SK-N-SH (cell line): ENCODE measurements at regions not wholly inside any gene's neighbourhood (a gene's known extent, or its start where the extent isn't known, plus 50 kb on each side); places are given as distances from the start of the nearest gene placed in this dataset.

ENCODE experiments used
- CTCF ChIA-PET: fragments of 300-600, 350-600 bp; formaldehyde crosslinking; extraction: SDS; loops from one replicate; lab custom pipeline; 2021; lab: Yijun Ruan, JAX
- POLR2A ChIA-PET: fragments of 350-600 bp; sonication (Branson Sonifier 250); formaldehyde crosslinking; extraction: SDS; loops from one replicate; lab custom pipeline; 2020; ENCODE audit warnings: antibody characterized with exemption, inconsistent platforms; lab: Yijun Ruan, JAX
- DNase-seq: peaks from one replicate; pipeline ENCODE4 v3.0.0; 2012
- H2AFZ ChIP-seq: fragments of 200-600 bp; sonication (generic); 2 replicates; pipeline ENCODE4 v1.8.1; 2016; ENCODE audit warnings: antibody characterized with exemption, mild to moderate bottlenecking, low read depth
- H3F3A ChIP-seq: fragments of 200-600 bp; sonication (generic); replicated peaks from 2 replicates; pipeline ENCODE3; 2016; ENCODE audit warnings: antibody characterized with exemption, mild to moderate bottlenecking; ENCODE audit not compliant: insufficient read depth
- H3K27ac ChIP-seq, 2 experiments: fragments of 200-500 bp in 1 of 2; fragments of 200-600 bp in 1 of 2; sonication (Bioruptor generic) in 1 of 2; sonication (generic), shearing (Covaris generic) in 1 of 2; 2 replicates each; pipeline versions ENCODE4 v1.5.1 to v1.6.1; 2014 to 2016; ENCODE audit warnings: low read depth in 2 of 2, inconsistent platforms in 1 of 2, low read length in 1 of 2, mild to moderate bottlenecking in 1 of 2, mixed read lengths in 1 of 2
- H3K27me3 ChIP-seq: fragments of 200-600 bp; sonication (generic), shearing (Covaris generic); 2 replicates; pipeline ENCODE4 v1.6.1; 2016; ENCODE audit warnings: mixed run types; ENCODE audit not compliant: insufficient read depth
- H3K36me3 ChIP-seq, 2 experiments: fragments of 200-500 bp in 1 of 2; fragments of 200-600 bp in 1 of 2; sonication (Bioruptor generic) in 1 of 2; sonication (generic) in 1 of 2; replicated peaks in 1 of 2; 2 replicates each; pipeline versions ENCODE3 to v1.5.1; 2014 to 2016; ENCODE audit warnings: low read length in 1 of 2, mild to moderate bottlenecking in 1 of 2; ENCODE audit not compliant: insufficient read depth in 2 of 2, control insufficient read depth in 1 of 2
- H3K4me1 ChIP-seq, 2 experiments: fragments of 200-500 bp in 1 of 2; fragments of 200-600 bp in 1 of 2; sonication (Bioruptor generic) in 1 of 2; sonication (generic), shearing (Covaris generic) in 1 of 2; 2 replicates each; pipeline versions ENCODE4 v1.5.1 to v1.6.1; 2014 to 2016; ENCODE audit warnings: low read depth in 1 of 2, low read length in 1 of 2, mixed run types in 1 of 2; ENCODE audit not compliant: insufficient read depth in 2 of 2, control insufficient read depth in 1 of 2
- H3K4me2 ChIP-seq: fragments of 200-600 bp; sonication (generic), shearing (Covaris generic); 2 replicates; pipeline ENCODE4 v1.6.1; 2017; ENCODE audit warnings: mixed run types
- H3K4me3 ChIP-seq, 2 experiments: fragments of 200-500 bp in 1 of 2; fragments of 200-600 bp in 1 of 2; sonication (Bioruptor generic) in 1 of 2; sonication (generic), shearing (Covaris generic) in 1 of 2; 2 replicates each; pipeline versions ENCODE4 v1.5.1 to v1.8.1; 2014 to 2016; ENCODE audit warnings: low read depth in 2 of 2, inconsistent platforms in 1 of 2, low read length in 1 of 2, mild to moderate bottlenecking in 1 of 2, mixed read lengths in 1 of 2, moderate library complexity in 1 of 2
- H3K79me2 ChIP-seq: fragments of 200-600 bp; sonication (generic); 2 replicates; pipeline ENCODE4 v1.8.1; 2017; ENCODE audit warnings: mild to moderate bottlenecking; ENCODE audit not compliant: insufficient read depth
- H3K9ac ChIP-seq: fragments of 200-600 bp; sonication (generic); 2 replicates; pipeline ENCODE4 v1.6.1; 2017; ENCODE audit warnings: mixed run types
- H3K9me2 ChIP-seq: fragments of 200-600 bp; sonication (generic); 2 replicates; pipeline ENCODE4 v1.6.1; 2017; ENCODE audit warnings: mixed run types
- H3K9me3 ChIP-seq: fragments of 200-600 bp; sonication (generic); 2 replicates; pipeline ENCODE4 v1.6.1; 2017; ENCODE audit warnings: mixed run types, mild to moderate bottlenecking, moderate library complexity
- H4K20me1 ChIP-seq: fragments of 200-600 bp; sonication (generic); 2 replicates; pipeline ENCODE4 v1.6.1; 2017; ENCODE audit warnings: mild to moderate bottlenecking, mixed run types; ENCODE audit not compliant: insufficient read depth
- EP300 ChIP-seq, 2 experiments: IDR thresholded peaks; 2 replicates each; pipeline versions ENCODE4 v1.4.0 to v1.6.1; 2012; ENCODE audit warnings: borderline replicate concordance in 1 of 2, low read depth in 1 of 2, low read length in 1 of 2
- GABPA ChIP-seq: IDR thresholded peaks from 2 replicates; pipeline ENCODE4 v1.4.0; 2012; ENCODE audit warnings: low read depth, mild to moderate bottlenecking
- JUND ChIP-seq: IDR thresholded peaks from 2 replicates; pipeline ENCODE4 v1.4.0; 2012
- MEF2A ChIP-seq: IDR thresholded peaks from 2 replicates; pipeline ENCODE4 v1.4.0; 2012; ENCODE audit warnings: low read depth, borderline replicate concordance
- MXI1 ChIP-seq: IDR thresholded peaks from 2 replicates; pipeline ENCODE4 v1.6.1; 2012; ENCODE audit warnings: mild to moderate bottlenecking, low read depth, low read length, improper control_type of control experiment
- NRF1 ChIP-seq: IDR thresholded peaks from 2 replicates; pipeline ENCODE4 v1.6.1; 2012; ENCODE audit warnings: low read depth, mild to moderate bottlenecking, low read length
- POLR2AphosphoS5 ChIP-seq: IDR thresholded peaks from 2 replicates; pipeline ENCODE4 v1.6.1; 2012; ENCODE audit warnings: low read depth, low read length
- REST ChIP-seq: IDR thresholded peaks from 2 replicates; pipeline ENCODE4 v1.6.1; 2012; ENCODE audit warnings: mild to moderate bottlenecking, low read depth, low read length, moderate library complexity
- RFX5 ChIP-seq: IDR thresholded peaks from 2 replicates; pipeline ENCODE4 v1.6.1; 2012; ENCODE audit warnings: mild to moderate bottlenecking, improper control_type of control experiment, low read length
- SMC3 ChIP-seq: IDR thresholded peaks from 2 replicates; pipeline ENCODE4 v1.6.1; 2012; ENCODE audit warnings: low read depth, low read length, improper control_type of control experiment
- TEAD4 ChIP-seq: IDR thresholded peaks from 2 replicates; pipeline ENCODE4 v1.4.0; 2012; ENCODE audit warnings: mild to moderate bottlenecking, borderline replicate concordance; ENCODE audit not compliant: insufficient read depth
- YY1 ChIP-seq: IDR thresholded peaks from 2 replicates; pipeline ENCODE4 v1.4.0; 2012; ENCODE audit warnings: low read depth, mild to moderate bottlenecking
- WGBS: methylation state at CpG from one replicate; pipeline ENCODE4 v1.1.6; 2017; ENCODE audit warnings: low lambda C conversion rate; 5-methylcytosine and 5-hydroxymethylcytosine counted together
- TF ChIP-seq, protein P1 (sequence below): fragments of 150-350 bp; IDR thresholded peaks from 2 replicates; pipeline ENCODE4 v1.6.1; 2016; ENCODE audit warnings: mild to moderate bottlenecking, low read depth, low read length
- TF ChIP-seq, protein P2 (sequence below): IDR thresholded peaks from 2 replicates; pipeline ENCODE4 v1.4.0; 2012; ENCODE audit warnings: low read depth, borderline replicate concordance

DNA sequence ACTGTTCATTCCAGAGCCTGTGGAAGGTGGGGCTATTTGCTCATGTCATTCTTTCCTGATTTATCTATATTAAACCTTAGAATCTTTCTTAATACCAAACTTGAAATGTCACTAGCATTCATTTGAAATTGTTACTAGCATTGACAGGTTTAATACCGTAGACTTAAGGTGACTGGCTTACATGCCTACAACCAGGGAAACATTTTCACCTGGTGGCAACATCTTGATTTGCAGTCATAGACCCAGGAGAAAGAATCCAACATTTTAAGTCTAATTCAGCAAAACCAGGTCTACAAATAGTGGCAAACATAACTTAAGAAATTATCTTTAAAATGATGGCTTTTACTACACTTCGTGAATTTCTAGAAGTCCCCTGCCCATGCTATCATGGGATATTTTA lies 353.7 kb downstream of the HTR7 start:
- Histone ChIP-seq H3K4me1 (no peaks in the 10 kb centered on the region), H3K4me2 (no peak overlapping the region), H2AFZ (no peak overlapping the region), H3K79me2 (no peaks in the 10 kb centered on the region), H3K9me2 (no peaks in the 10 kb centered on the region), H3K9me3 (no peaks in the 10 kb centered on the region), H3K36me3 (no peaks in the 10 kb centered on the region), H3K27me3 (no peaks in the 10 kb centered on the region; the same call in 1 of the 2 replicates), H3K4me3 (no peak overlapping the region), H3K27ac (no peak overlapping the region), H3K9ac (no peak overlapping the region), H4K20me1 (no peaks in the 10 kb centered on the region), H3F3A (no peaks in the 10 kb centered on the region)
- POLR2A ChIA-PET, result no interaction called here
- TF ChIP-seq JUND (no peak), EP300 (IDR thresholded peaks at IDR 0.05; ENCODE audit: borderline replicate concordance in 1 of 2, low read depth in 1 of 2, low read length in 1 of 2) (no peak), GABPA (no peak), SMC3 (no peak), TEAD4 (no peak), NRF1 (no peak), REST (no peak), RFX5 (no peak), MEF2A (no peak)
- TF ChIP-seq, protein P1, sequence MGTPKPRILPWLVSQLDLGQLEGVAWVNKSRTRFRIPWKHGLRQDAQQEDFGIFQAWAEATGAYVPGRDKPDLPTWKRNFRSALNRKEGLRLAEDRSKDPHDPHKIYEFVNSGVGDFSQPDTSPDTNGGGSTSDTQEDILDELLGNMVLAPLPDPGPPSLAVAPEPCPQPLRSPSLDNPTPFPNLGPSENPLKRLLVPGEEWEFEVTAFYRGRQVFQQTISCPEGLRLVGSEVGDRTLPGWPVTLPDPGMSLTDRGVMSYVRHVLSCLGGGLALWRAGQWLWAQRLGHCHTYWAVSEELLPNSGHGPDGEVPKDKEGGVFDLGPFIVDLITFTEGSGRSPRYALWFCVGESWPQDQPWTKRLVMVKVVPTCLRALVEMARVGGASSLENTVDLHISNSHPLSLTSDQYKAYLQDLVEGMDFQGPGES, result no peak
- CTCF ChIA-PET, result no interaction called here
- DNase-seq, result no peak
- WGBS, result 4% methylated on average over 2 of the region's 2 CpGs

GRCh38 chr10:90526721-90527120 lies 331.1 kb downstream of the HTR7 start:
- Histone ChIP-seq H3K9ac (no peak overlapping the region), H3K4me1 (no peaks in the 10 kb centered on the region), H2AFZ (no peak overlapping the region), H3K79me2 (no peaks in the 10 kb centered on the region), H3K27me3 (no peaks in the 10 kb centered on the region), H3K9me2 (no peaks in the 10 kb centered on the region), H3K9me3 (no peaks in the 10 kb centered on the region)
- no peak for DNase-seq
- WGBS, result 7% methylated on average over 1 of the region's 1 CpG
- TF ChIP-seq TEAD4 (no peak), SMC3 (no peak), POLR2AphosphoS5 (no peak), MXI1 (no peak), YY1 (no peak), NRF1 (no peak), EP300 (IDR thresholded peaks at IDR 0.05; ENCODE audit: borderline replicate concordance in 1 of 2, low read depth in 1 of 2, low read length in 1 of 2) (no peak)
- TF ChIP-seq, protein P2, sequence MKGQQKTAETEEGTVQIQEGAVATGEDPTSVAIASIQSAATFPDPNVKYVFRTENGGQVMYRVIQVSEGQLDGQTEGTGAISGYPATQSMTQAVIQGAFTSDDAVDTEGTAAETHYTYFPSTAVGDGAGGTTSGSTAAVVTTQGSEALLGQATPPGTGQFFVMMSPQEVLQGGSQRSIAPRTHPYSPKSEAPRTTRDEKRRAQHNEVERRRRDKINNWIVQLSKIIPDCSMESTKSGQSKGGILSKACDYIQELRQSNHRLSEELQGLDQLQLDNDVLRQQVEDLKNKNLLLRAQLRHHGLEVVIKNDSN, result no peak
- TF ChIP-seq, all 33 proteins: peak for 0
- Histone ChIP-seq H3F3A (no peaks in the 10 kb centered on the region), H3K36me3 (no peaks in the 10 kb centered on the region), H4K20me1 (no peaks in the 10 kb centered on the region), H3K4me2 (no peak overlapping the region), H3K4me3 (no peak overlapping the region), H3K27ac (no peak overlapping the region)
- ChIA-PET CTCF (no interaction called here), POLR2A (no interaction called here)
